Smooth muscle cell (in vitro differentiated cells): ENCODE measurements at regions not wholly inside any gene's neighbourhood (a gene's known extent, or its start where the extent isn't known, plus 50 kb on each side); places are given as distances from the start of the nearest gene placed in this dataset.

Source experiments
- DNase-seq: peaks from one replicate; lab custom pipeline; 2025; ENCODE audit not compliant: unreplicated experiment; lab: John Stamatoyannopoulos, UW
- H2AFZ ChIP-seq: fragments of 200-600 bp; sonication (generic); 2 replicates; pipeline ENCODE4 v1.6.0; 2016; ENCODE audit warnings: antibody characterized with exemption, low read depth, mild to moderate bottlenecking
- H3F3A ChIP-seq: fragments of 200-600 bp; sonication (generic); 2 replicates; pipeline ENCODE4 v1.6.0; 2017; ENCODE audit warnings: antibody characterized with exemption, low read depth
- H3K27ac ChIP-seq: fragments of 200-600 bp; sonication (generic); 2 replicates; pipeline ENCODE4 v1.5.1; 2016; ENCODE audit warnings: low read depth, mild to moderate bottlenecking
- H3K27me3 ChIP-seq: fragments of 200-600 bp; sonication (generic); 2 replicates; pipeline ENCODE4 v1.6.1; 2016; ENCODE audit warnings: low read depth, mild to moderate bottlenecking
- H3K36me3 ChIP-seq: fragments of 200-600 bp; sonication (generic); 2 replicates; pipeline ENCODE4 v1.5.1; 2016; ENCODE audit warnings: low read depth
- H3K4me1 ChIP-seq: fragments of 200-600 bp; sonication (generic); 2 replicates; pipeline ENCODE4 v1.5.1; 2016; ENCODE audit warnings: low read depth
- H3K4me2 ChIP-seq: fragments of 200-600 bp; sonication (generic); 2 replicates; pipeline ENCODE4 v1.6.0; 2016; ENCODE audit warnings: mild to moderate bottlenecking
- H3K4me3 ChIP-seq: fragments of 200-600 bp; sonication (generic); 2 replicates; pipeline ENCODE4 v1.5.1; 2016; ENCODE audit warnings: mild to moderate bottlenecking
- H3K79me2 ChIP-seq: fragments of 200-600 bp; sonication (generic); 2 replicates; pipeline ENCODE4 v1.6.0; 2016; ENCODE audit warnings: low read depth, mild to moderate bottlenecking
- H3K9ac ChIP-seq: fragments of 200-600 bp; sonication (generic); 2 replicates; pipeline ENCODE4 v1.6.0; 2016; ENCODE audit warnings: low read depth
- H3K9me3 ChIP-seq: fragments of 200-600 bp; sonication (generic); replicated peaks from 2 replicates; pipeline ENCODE4 v1.5.1; 2016; ENCODE audit warnings: low read depth
- H4K20me1 ChIP-seq: fragments of 200-600 bp; sonication (generic); 2 replicates; pipeline ENCODE4 v1.6.0; 2016; ENCODE audit warnings: low read depth
- CTCF ChIP-seq: fragments of 200-600 bp; sonication (generic); IDR thresholded peaks from 2 replicates; pipeline ENCODE4 v1.5.1; 2017; ENCODE audit warnings: borderline replicate concordance, mild to moderate bottlenecking, antibody characterized with exemption; ENCODE audit not compliant: insufficient read depth, poor library complexity, severe bottlenecking
- WGBS: methylation state at CpG from one replicate; pipeline ENCODE4 v1.1.7; 2016; ENCODE audit warnings: low lambda C conversion rate; 5-methylcytosine and 5-hydroxymethylcytosine counted together

GRCh38 chr2:10217489-10218435 lies 84.9 kb upstream of the HPCAL1 start:
- H3K27ac ChIP-seq: no peak overlapping the region
- H3K27me3 ChIP-seq: no peaks in the 10 kb centered on the region
- H3K9me3 ChIP-seq: no peaks in the 10 kb centered on the region
- no peaks in the 10 kb centered on the region for H3F3A ChIP-seq
- H4K20me1 ChIP-seq: no peaks in the 10 kb centered on the region
- no peak overlapping the region for H3K9ac ChIP-seq
- no peak for TF ChIP-seq CTCF
- H3K79me2 ChIP-seq: no peaks in the 10 kb centered on the region
- no peaks in the 10 kb centered on the region for H3K36me3 ChIP-seq
- H3K4me3 ChIP-seq: no peak overlapping the region
- H2AFZ ChIP-seq: no peak overlapping the region
- no peak overlapping the region for H3K4me2 ChIP-seq
- 91% methylated on average over 20 of the region's 20 CpGs for WGBS
- H3K4me1 ChIP-seq: no peaks in the 10 kb centered on the region
- no peak for DNase-seq

- H2AFZ ChIP-seq: no peak overlapping the region
- no peaks in the 10 kb centered on the region for H3K36me3 ChIP-seq
- no peak overlapping the region for H3K4me2 ChIP-seq
- no peak overlapping the region for H3K27ac ChIP-seq
- no peak overlapping the region for H3K4me3 ChIP-seq
- no peak for DNase-seq
- WGBS: 92% methylated on average over 26 of the region's 26 CpGs
- H3F3A ChIP-seq: no peaks in the 10 kb centered on the region
- H3K4me1 ChIP-seq: no peaks in the 10 kb centered on the region
- no peaks in the 10 kb centered on the region for H3K79me2 ChIP-seq
- H3K9ac ChIP-seq: no peak overlapping the region
- H3K9me3 ChIP-seq: no peaks in the 10 kb centered on the region
- TF ChIP-seq CTCF: no peak
- H4K20me1 ChIP-seq: no peaks in the 10 kb centered on the region
- H3K27me3 ChIP-seq: no peaks in the 10 kb centered on the region
Measured at GRCh38 chr2:10220045-10220901, 82.4 kb upstream of the HPCAL1 start.

GRCh38 chr2:10220902-10221391 lies 81.8 kb upstream of the HPCAL1 start:
- no peak overlapping the region for H3K9ac ChIP-seq
- no peaks in the 10 kb centered on the region for H3K27me3 ChIP-seq
- no peaks in the 10 kb centered on the region for H3K9me3 ChIP-seq
- no peak for TF ChIP-seq CTCF
- WGBS: 88% methylated on average over 9 of the region's 9 CpGs
- no peaks in the 10 kb centered on the region for H3K36me3 ChIP-seq
- H3K4me2 ChIP-seq: no peak overlapping the region
- H3K27ac ChIP-seq: no peak overlapping the region
- H2AFZ ChIP-seq: no peak overlapping the region
- no peaks in the 10 kb centered on the region for H4K20me1 ChIP-seq
- H3K4me3 ChIP-seq: no peak overlapping the region
- no peak for DNase-seq
- no peaks in the 10 kb centered on the region for H3F3A ChIP-seq
- no peaks in the 10 kb centered on the region for H3K79me2 ChIP-seq
- H3K4me1 ChIP-seq: no peaks in the 10 kb centered on the region
